Keratinocyte (primary cell): ENCODE measurements at regions not wholly inside any gene's neighbourhood (a gene's known extent, or its start where the extent isn't known, plus 50 kb on each side); places are given as distances from the start of the nearest gene placed in this dataset.
"Not testable (repeated sequence)": the region's sequence is repeated elsewhere in the genome, so short reads cannot be mapped to it uniquely, and the experiment has no call there.

Experiments used
- EZH2 ChIP-seq: IDR thresholded peaks from one replicate; pipeline ENCODE4 v1.6.1; 2012; ENCODE audit warnings: inconsistent platforms, mild to moderate bottlenecking, low read length, moderate library complexity
- TF ChIP-seq, protein P1 (sequence below), 3 experiments: IDR thresholded peaks in 1 of 3; conservative IDR thresholded peaks in 1 of 3; optimal IDR thresholded peaks in 1 of 3; 2 replicates in 2 of 3; 3 replicates in 1 of 3; pipeline versions ENCODE3 to v1.5.1; 2011; ENCODE audit warnings: low read length in 3 of 3, mild to moderate bottlenecking in 3 of 3, moderate library complexity in 2 of 3, control low read depth in 1 of 3, inconsistent platforms in 1 of 3; ENCODE audit not compliant: insufficient read depth in 2 of 3; ENCODE audit errors: extremely low read depth in 1 of 3

DNA sequence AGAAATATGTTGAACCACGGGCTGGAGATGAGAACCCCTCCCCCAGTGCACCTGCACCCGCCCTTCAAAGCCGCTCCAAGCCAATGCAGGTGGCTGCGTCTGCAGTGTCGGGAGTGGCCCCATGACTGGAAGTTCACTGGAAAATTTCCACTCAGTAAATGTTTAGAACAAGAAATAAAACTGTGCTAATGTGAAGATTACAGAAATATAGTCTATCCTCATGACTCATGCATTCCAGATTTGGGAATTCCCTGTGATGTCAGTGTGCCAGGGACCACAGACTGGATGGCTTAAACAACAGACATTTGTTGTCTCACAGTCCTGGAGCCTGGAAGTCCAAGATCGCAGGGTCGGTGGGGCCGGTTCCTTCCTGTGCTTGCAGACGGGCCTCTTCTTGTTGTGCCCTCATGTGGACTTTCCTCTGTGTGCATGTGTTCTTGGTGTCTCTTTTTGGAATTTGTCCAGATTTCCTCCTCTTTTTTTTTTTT, 3967.0 kb upstream of the TPTE start:
- TF ChIP-seq, protein P1, sequence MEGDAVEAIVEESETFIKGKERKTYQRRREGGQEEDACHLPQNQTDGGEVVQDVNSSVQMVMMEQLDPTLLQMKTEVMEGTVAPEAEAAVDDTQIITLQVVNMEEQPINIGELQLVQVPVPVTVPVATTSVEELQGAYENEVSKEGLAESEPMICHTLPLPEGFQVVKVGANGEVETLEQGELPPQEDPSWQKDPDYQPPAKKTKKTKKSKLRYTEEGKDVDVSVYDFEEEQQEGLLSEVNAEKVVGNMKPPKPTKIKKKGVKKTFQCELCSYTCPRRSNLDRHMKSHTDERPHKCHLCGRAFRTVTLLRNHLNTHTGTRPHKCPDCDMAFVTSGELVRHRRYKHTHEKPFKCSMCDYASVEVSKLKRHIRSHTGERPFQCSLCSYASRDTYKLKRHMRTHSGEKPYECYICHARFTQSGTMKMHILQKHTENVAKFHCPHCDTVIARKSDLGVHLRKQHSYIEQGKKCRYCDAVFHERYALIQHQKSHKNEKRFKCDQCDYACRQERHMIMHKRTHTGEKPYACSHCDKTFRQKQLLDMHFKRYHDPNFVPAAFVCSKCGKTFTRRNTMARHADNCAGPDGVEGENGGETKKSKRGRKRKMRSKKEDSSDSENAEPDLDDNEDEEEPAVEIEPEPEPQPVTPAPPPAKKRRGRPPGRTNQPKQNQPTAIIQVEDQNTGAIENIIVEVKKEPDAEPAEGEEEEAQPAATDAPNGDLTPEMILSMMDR (optimal IDR thresholded peaks at IDR 0.05 in 1 of 3, IDR thresholded peaks at IDR 0.05 in 1 of 3, conservative IDR thresholded peaks at IDR 0.05 in 1 of 3; ENCODE audit: extremely low read depth in 1 of 3, insufficient read depth in 2 of 3, low read length in 3 of 3): not testable (repeated sequence)
- TF ChIP-seq EZH2: not testable (repeated sequence)
